Vagina (tissue), 2 donors: ENCODE measurements at regions not wholly inside any gene's neighbourhood (a gene's known extent, or its start where the extent isn't known, plus 50 kb on each side); places are given as distances from the start of the nearest gene placed in this dataset.
"Not testable (repeated sequence)": the region's sequence is repeated elsewhere in the genome, so short reads cannot be mapped to it uniquely, and the experiment has no call there.

Source experiments
- DNase-seq, 2 donors: peaks; one replicate each; pipeline ENCODE4 v3.0.0-alpha.2; 2017; ENCODE audit errors: extremely low spot score in 2 of 2
- H3K27ac ChIP-seq: fragments of 200-600 bp; sonication (generic); one replicate; pipeline ENCODE4 v1.5.1; 2019
- H3K27me3 ChIP-seq: fragments of 200-600 bp; sonication (generic); one replicate; pipeline ENCODE4 v1.5.1; 2019
- H3K36me3 ChIP-seq, 2 donors: fragments of 200-600 bp; sonication (generic); one replicate each; pipeline ENCODE4 v1.5.1; 2017 to 2019
- H3K4me1 ChIP-seq: fragments of 200-600 bp; sonication (generic); one replicate; pipeline ENCODE4 v1.5.1; 2019
- H3K4me3 ChIP-seq, 2 donors: fragments of 200-600 bp; sonication (generic); 1 replicate in 1 of 2; 2 replicates in 1 of 2; pipeline ENCODE4 v1.5.1; 2016 to 2019
- H3K9me3 ChIP-seq: fragments of 200-600 bp; sonication (generic); one replicate; pipeline ENCODE4 v1.5.1; 2019
- CTCF ChIP-seq, 3 experiments: fragments of 450-650 bp in 2 of 3; fragments of 200-600 bp in 1 of 3; sonication (generic) in 1 of 3; IDR thresholded peaks; one replicate each; pipeline ENCODE4 v1.5.1; 2017 to 2019; ENCODE audit warnings: antibody characterized with exemption in 3 of 3, mild to moderate bottlenecking in 2 of 3, moderate library complexity in 2 of 3
- POLR2A ChIP-seq, 2 donors: fragments of 450-650 bp; IDR thresholded peaks; one replicate each; pipeline ENCODE4 v1.6.1; 2017; ENCODE audit warnings: antibody characterized with exemption in 2 of 2, mild to moderate bottlenecking in 2 of 2, moderate library complexity in 2 of 2
- POLR2AphosphoS5 ChIP-seq, 2 donors: sonication (generic); formaldehyde crosslinking; IDR thresholded peaks; one replicate each; pipeline ENCODE4 v1.9.0; 2017; ENCODE audit warnings: antibody characterized with exemption in 2 of 2, mild to moderate bottlenecking in 2 of 2, low read depth in 1 of 2; ENCODE audit not compliant: insufficient read depth in 1 of 2
- intact Hi-C: fragments of 100-400 bp; cut with DNase I; formaldehyde crosslinking; loops from one replicate; pipeline ENCODE4 v1.15.1; 2023

GRCh38 chr6:170036916-170037315, 254.0 kb downstream of the DLL1 start:
- DNase-seq: peak in 1 of 2 donors; percentile 85
- intact Hi-C loops: no loop called here
- Histone ChIP-seq H3K4me3 (no peak overlapping the region), H3K27ac (peak overlapping the region; percentile 83), H3K9me3 (no peaks in the 10 kb centered on the region), H3K4me1 (peaks cover 7% of the 10 kb centered on the region), H3K27me3 (no peaks in the 10 kb centered on the region), H3K36me3 (no peaks in the 10 kb centered on the region)
- TF ChIP-seq POLR2A (IDR thresholded peaks at IDR 0.05) (no peak), POLR2AphosphoS5 (IDR thresholded peaks at IDR 0.05; ENCODE audit: insufficient read depth in 1 of 2, low read depth in 1 of 2) (no peak), CTCF (IDR thresholded peaks at IDR 0.05) (no peak)

DNA sequence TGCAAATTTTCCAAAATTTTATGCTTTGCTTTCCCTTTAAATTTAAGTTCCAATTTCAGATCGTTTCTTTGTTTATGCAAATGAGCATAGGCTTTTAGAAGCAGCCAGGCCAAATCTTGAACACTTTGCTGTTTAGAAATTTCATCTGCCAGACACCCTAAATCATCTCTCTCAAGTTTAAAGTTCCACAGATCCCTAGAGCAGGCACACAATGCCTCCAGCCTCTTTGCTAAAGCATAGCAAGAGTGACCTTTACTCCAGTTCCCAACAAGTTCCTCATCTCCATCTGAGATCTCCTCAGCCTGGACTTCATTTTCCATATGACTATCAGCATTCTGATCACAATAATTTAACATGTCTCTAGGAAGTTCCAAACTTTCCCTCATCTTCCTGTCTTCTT, 254.5 kb downstream of the DLL1 start:
- H3K4me3 ChIP-seq, DNase-seq, intact Hi-C loops, H3K36me3 ChIP-seq, H3K27ac ChIP-seq, H3K27me3 ChIP-seq, H3K9me3 ChIP-seq: not testable (repeated sequence)
- H3K4me1 ChIP-seq: peaks cover 10% of the 10 kb centered on the region

GRCh38 chr6:170035901-170036304, 255.0 kb downstream of the DLL1 start:
- Histone ChIP-seq H3K9me3 (no peaks in the 10 kb centered on the region), H3K4me1 (peaks cover 14% of the 10 kb centered on the region), H3K27ac (no peak overlapping the region), H3K27me3 (no peaks in the 10 kb centered on the region), H3K4me3 (no peak overlapping the region), H3K36me3 (no peaks in the 10 kb centered on the region)
- TF ChIP-seq POLR2A (IDR thresholded peaks at IDR 0.05) (no peak), CTCF (IDR thresholded peaks at IDR 0.05) (no peak), POLR2AphosphoS5 (IDR thresholded peaks at IDR 0.05; ENCODE audit: insufficient read depth in 1 of 2, low read depth in 1 of 2) (no peak)
- DNase-seq: peak in 1 of 2 donors; percentile 70
- intact Hi-C loops: no loop called here

DNA sequence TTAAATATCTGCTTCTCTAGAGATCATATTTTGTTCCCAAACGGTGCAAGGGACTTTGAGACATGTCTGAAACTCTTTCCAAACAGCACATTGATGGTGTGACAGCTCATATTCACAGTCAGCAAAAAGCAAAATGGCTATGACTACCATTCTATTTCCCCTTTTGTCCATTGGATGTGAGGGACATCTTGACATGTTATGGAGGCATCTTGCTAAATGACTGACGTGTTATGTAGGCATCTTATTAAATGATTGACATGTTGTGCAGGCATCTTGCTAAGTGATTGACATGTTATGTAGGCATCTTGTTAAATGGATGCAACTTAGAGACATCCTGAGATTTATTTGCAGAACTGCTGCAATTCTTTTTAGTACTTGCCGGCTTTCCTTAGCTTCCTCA, 255.8 kb downstream of the DLL1 start:
- intact Hi-C loops: no loop called here
- Histone ChIP-seq H3K9me3 (no peaks in the 10 kb centered on the region), H3K27ac (no peak overlapping the region), H3K4me3 (no peak overlapping the region), H3K36me3 (no peaks in the 10 kb centered on the region), H3K4me1 (peaks cover 22% of the 10 kb centered on the region), H3K27me3 (no peaks in the 10 kb centered on the region)
- no peak for TF ChIP-seq CTCF (IDR thresholded peaks at IDR 0.05)
- TF ChIP-seq POLR2AphosphoS5 (IDR thresholded peaks at IDR 0.05; ENCODE audit: insufficient read depth in 1 of 2, low read depth in 1 of 2): no peak
- no peak for TF ChIP-seq POLR2A (IDR thresholded peaks at IDR 0.05)
- DNase-seq: no peak

DNA sequence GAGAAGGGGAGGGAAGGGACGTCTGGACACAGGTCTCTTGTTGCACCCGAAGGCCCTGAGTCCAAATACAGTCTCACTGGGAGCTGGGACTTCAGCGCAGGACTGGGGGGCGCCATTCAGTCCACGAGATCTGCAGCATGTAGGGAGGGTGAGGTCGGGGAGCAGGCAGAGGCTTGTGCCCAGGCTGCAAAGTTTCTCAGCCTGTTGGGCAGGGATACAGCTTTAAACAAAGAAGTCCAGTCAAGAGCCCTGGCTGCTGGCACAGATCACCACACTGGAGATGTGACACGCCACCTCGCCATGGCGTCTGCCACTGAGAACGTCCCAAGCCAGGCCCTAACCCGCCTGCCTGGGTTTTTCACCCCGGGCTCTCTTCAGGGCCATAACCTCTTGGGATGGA, 256.6 kb downstream of the DLL1 start:
- Histone ChIP-seq H3K27me3 (no peaks in the 10 kb centered on the region), H3K27ac (no peak overlapping the region), H3K4me1 (peaks cover 22% of the 10 kb centered on the region), H3K9me3 (no peaks in the 10 kb centered on the region), H3K4me3 (no peak overlapping the region), H3K36me3 (no peaks in the 10 kb centered on the region)
- intact Hi-C loops: no loop called here
- no peak for TF ChIP-seq CTCF (IDR thresholded peaks at IDR 0.05)
- TF ChIP-seq POLR2AphosphoS5 (IDR thresholded peaks at IDR 0.05; ENCODE audit: insufficient read depth in 1 of 2, low read depth in 1 of 2): no peak
- no peak for TF ChIP-seq POLR2A (IDR thresholded peaks at IDR 0.05)
- DNase-seq: peak in 1 of 2 donors; percentile 81

DNA sequence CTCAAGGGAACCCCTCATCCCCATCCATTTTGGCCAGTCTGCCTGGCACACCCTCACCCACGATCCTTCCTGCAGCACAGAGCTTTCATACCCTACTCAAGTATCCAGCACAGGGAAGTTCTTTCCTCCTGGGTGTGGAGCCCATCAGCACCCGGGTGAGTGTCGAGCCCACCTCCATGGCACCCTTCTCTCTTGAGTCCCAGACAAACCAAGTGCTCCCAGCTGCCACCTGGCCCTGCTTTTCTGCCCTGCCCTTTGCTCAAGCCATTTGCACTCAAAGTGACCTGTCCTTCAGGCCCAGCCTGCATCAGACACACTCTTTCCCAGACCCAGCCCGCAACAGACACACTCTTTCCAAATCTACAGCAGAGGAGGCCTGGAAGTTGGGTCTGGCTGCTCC, 257.2 kb downstream of the DLL1 start:
- H3K36me3 ChIP-seq: no peaks in the 10 kb centered on the region
- H3K27me3 ChIP-seq: no peaks in the 10 kb centered on the region
- no peaks in the 10 kb centered on the region for H3K9me3 ChIP-seq
- no peak overlapping the region for H3K27ac ChIP-seq
- no peak overlapping the region for H3K4me3 ChIP-seq
- H3K4me1 ChIP-seq: peaks cover 22% of the 10 kb centered on the region
- TF ChIP-seq CTCF (IDR thresholded peaks at IDR 0.05) (no peak), POLR2AphosphoS5 (IDR thresholded peaks at IDR 0.05; ENCODE audit: insufficient read depth in 1 of 2, low read depth in 1 of 2) (no peak), POLR2A (IDR thresholded peaks at IDR 0.05) (no peak)
- intact Hi-C loops: no loop called here
- DNase-seq: peak in 1 of 2 donors; percentile 77
